ENCODE measurements at regions not wholly inside any gene's neighbourhood (a gene's known extent, or its start where the extent isn't known, plus 50 kb on each side); places are given as distances from the start of the nearest gene placed in this dataset.

DNA sequence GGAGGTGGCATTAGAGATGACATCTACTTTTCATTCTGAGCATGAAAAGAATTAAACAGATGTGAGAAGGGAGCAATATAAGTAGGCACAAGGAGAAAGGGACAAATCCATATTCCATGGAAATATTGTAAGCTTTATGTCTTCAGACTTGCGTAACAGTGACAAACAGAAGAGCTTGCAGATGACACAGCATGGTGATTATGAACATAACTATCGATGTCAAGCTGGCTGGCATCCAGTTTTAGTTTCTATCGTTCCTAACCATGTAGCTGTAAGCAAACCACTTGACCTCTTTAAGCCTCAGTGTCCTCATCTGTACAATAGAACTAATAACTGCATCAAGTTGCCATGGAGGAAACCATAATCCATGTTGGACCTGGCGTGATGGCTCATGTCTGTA is 246.7 kb upstream of the ADRA1B start:
- no peak for TF ChIP-seq CTCF (IDR thresholded peaks at IDR 0.05)
- TF ChIP-seq POLR2A (IDR thresholded peaks at IDR 0.05): no peak

Measured in breast epithelium (tissue), 3 donors.